ENCODE measurements at regions not wholly inside any gene's neighbourhood (a gene's known extent, or its start where the extent isn't known, plus 50 kb on each side); places are given as distances from the start of the nearest gene placed in this dataset.
"Not testable (repeated sequence)": the region's sequence is repeated elsewhere in the genome, so short reads cannot be mapped to it uniquely, and the experiment has no call there.

DNA sequence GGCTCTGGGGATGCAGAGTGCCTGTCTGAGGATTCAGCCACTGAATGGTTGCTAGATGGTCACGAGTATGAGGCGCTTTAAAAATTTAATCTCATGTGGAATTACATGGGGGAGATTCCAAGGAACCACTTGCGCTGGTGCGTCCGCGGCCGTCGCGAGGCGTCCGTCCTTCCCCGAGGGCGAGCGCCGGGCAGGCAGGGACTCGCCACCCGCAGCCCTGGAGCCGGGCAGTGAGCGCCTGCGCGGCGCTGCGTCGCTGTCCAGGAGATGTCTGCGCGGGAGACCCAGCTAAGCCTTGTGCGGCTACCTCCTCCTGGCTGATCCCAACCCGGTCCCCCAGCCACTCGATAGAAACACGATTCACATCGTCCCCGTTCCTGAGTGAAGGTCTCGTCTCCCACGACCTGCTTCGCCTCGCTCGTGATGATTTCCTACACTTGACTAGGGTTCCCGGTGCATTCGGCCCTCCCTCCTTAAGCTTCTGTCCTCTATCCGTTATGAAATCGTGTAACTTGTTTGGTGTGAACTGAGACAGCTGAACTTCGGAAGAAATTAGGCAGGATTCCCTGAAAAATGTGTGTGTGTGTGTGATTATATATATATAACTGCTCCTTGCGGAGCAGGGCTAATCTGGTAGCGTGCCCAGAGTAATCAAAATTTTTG is 536.4 kb downstream of the PRIM2 start:
- FAIRE-seq, result peak; percentile 87
- DNase-seq (ENCODE audit: insufficient read length, low spot score), result not testable (repeated sequence)

- DNase-seq (ENCODE audit: insufficient read length, low spot score); FAIRE-seq: not testable (repeated sequence)
These were observed 543.3 kb downstream of the PRIM2 start for GRCh38 chr6:57860481-57861315.

DNA sequence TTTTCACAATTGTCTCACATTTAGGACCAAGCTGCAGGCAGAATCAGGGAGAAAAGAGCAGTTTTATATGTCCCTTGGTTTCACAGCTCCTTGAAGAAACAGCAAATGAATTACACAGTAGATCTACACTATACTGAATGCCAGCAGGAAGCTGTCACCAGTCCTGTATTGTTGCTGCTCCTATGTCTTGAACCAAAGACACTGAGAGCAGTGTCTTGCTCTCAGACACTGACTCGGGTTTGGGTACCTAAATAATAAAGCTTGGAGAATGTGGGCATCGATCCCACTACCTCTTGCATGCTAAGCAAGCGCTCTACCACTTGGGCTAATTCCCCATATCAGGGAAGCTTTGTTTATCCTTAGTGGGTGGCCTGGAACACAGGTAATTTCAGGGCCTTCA is 552.7 kb downstream of the PRIM2 start:
- DNase-seq (ENCODE audit: insufficient read length, low spot score); FAIRE-seq: not testable (repeated sequence)

DNA sequence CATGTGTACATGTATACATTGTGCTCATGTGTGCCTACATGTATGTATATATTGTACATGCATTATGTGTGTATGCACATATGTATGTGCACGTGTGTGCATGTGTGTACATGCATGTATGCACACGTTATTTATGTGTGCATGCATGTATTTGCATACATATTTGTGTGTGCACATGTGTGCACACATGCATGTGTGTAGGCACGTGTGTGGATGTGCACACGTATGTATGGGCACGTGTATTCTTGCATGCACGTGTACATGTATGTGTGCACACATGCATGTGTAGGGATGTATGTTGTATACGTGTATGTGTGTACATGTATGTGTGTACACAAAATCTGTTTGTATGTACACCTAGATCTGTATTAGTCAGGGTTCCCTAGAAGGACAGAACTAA is 556.0 kb downstream of the PRIM2 start:
- DNase-seq (ENCODE audit: insufficient read length, low spot score); FAIRE-seq: not testable (repeated sequence)

DNA sequence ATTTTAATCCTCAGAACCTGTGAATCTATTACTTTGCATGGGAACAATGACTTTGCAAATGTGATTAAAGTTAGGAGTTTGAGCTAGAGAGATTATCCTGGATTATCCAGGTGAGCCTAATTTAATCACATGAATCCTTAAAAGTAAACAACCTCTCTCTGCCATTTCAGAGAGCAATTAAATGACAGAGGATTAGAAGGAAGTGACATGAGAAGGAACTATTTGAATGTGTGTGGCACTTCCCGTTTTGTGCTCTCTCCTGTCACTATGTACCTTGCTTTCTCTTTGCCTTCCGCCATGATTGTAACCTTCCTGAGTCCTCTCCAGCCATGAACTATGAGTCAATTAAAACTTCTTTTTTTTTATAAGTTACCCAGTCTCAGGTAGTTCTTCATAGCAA is 559.2 kb downstream of the PRIM2 start:
- not testable (repeated sequence) for FAIRE-seq; DNase-seq (ENCODE audit: insufficient read length, low spot score)

DNA sequence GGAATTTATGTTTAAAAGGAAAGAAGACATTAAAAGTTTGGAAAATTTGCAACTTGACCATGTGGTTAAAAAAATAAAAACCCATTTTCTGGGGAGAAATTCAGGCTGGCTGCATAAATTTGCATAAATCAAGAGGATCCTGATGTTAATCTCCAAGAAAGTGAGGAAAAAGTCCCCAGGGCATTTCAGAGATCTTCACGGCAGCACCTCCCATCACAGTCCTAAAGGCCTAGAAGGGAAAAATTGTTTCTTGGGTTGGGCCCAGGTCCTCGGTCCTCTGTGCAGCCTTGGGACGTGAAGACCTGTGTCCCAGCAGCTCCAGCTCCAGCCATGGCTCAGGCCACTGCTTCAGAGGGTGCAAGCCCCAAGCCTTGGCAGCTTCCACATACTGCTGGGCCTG is 560.3 kb downstream of the PRIM2 start:
- DNase-seq (ENCODE audit: insufficient read length, low spot score); FAIRE-seq: not testable (repeated sequence)

GRCh38 chr6:57878792-57879191 is 561.4 kb downstream of the PRIM2 start:
- DNase-seq (ENCODE audit: insufficient read length, low spot score); FAIRE-seq: not testable (repeated sequence)

- DNase-seq (ENCODE audit: insufficient read length, low spot score); FAIRE-seq: not testable (repeated sequence)
These were observed 581.4 kb downstream of the PRIM2 start for GRCh38 chr6:57898850-57899249.

- DNase-seq (ENCODE audit: insufficient read length, low spot score); FAIRE-seq: not testable (repeated sequence)
These were observed 583.4 kb downstream of the PRIM2 start for GRCh38 chr6:57900687-57901399.

GRCh38 chr6:57901445-57901844 is 584.0 kb downstream of the PRIM2 start:
- DNase-seq (ENCODE audit: insufficient read length, low spot score); FAIRE-seq: not testable (repeated sequence)

DNA sequence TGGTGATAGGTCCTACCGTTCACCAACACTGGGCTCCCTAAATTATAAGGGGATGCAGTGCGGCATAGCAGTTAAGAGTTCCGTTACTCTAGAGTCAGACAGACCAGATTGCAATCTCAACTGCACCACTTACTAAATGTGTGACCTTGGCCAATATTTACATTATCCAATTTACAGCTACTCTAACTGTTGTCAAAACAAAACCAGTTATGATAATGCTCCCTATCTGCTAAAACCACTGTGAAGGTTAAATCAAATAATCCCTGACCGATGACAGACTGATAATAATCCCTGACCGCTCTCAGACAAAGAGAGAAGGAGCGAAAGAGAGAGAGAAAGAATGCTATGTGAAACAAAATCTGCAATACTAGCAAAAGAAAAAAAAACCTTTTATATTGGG is 586.9 kb downstream of the PRIM2 start:
- not testable (repeated sequence) for FAIRE-seq; DNase-seq (ENCODE audit: insufficient read length, low spot score)

- FAIRE-seq; DNase-seq (ENCODE audit: insufficient read length, low spot score): not testable (repeated sequence)
These were observed 597.9 kb downstream of the PRIM2 start for GRCh38 chr6:57915300-57915699.

GRCh38 chr6:57942966-57943365 is 625.5 kb downstream of the PRIM2 start:
- not testable (repeated sequence) for FAIRE-seq; DNase-seq (ENCODE audit: insufficient read length, low spot score)

GRCh38 chr6:57946084-57946768 is 628.8 kb downstream of the PRIM2 start:
- not testable (repeated sequence) for FAIRE-seq

GRCh38 chr6:57946769-57947091 is 629.3 kb downstream of the PRIM2 start:
- DNase-seq (ENCODE audit: insufficient read length, low spot score); FAIRE-seq: not testable (repeated sequence)

More at GRCh38 chr6:57946084-57946768, 628.8 kb downstream of the PRIM2 start:
- not testable (repeated sequence) for DNase-seq (ENCODE audit: insufficient read length, low spot score)

DNA sequence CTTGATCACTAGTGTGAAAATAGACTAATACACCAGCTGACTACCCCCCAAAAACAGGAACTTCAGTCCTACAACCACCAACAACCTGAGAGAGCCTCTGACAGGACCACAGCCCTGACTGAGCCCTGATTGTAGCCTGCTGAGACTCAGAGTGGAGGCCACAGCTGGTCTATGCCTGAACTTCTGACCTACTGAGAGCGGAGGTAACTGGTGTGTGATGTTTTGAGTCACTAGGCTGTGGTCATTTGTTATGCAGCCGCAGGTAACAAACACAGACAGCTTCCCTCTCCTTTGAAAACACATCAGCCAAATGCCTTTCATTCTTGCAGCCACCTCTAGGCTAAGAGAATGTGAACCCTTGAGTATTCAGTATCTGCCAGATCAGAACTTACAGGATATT is 631.1 kb downstream of the PRIM2 start:
- not testable (repeated sequence) for DNase-seq (ENCODE audit: insufficient read length, low spot score); FAIRE-seq

GRCh38 chr6:57950430-57950829 is 633.0 kb downstream of the PRIM2 start:
- not testable (repeated sequence) for DNase-seq (ENCODE audit: insufficient read length, low spot score)
- FAIRE-seq, result peak; percentile 40

- not testable (repeated sequence) for FAIRE-seq; DNase-seq (ENCODE audit: insufficient read length, low spot score)
These were observed 649.3 kb downstream of the PRIM2 start for GRCh38 chr6:57966757-57967156.

DNA sequence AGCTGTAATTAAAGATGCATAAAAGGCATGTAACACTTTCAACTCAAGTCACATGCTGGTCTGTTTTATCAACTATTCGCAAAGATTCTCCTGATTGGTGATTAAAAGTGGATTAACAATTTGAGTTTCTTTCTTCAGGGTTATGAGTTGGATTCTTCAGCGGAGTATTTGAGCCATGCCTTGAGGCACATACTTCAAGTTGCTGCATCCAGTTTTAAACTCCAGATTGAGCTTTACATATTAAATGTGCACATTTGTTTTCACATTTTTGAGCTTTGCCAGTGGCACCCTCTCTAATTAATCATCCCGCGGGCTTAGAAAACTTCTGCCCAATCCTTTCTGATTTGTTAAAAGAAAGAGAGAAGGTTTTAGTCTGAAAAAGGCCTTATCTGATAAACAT is 654.5 kb downstream of the PRIM2 start:
- DNase-seq (ENCODE audit: insufficient read length, low spot score); FAIRE-seq: not testable (repeated sequence)

DNA sequence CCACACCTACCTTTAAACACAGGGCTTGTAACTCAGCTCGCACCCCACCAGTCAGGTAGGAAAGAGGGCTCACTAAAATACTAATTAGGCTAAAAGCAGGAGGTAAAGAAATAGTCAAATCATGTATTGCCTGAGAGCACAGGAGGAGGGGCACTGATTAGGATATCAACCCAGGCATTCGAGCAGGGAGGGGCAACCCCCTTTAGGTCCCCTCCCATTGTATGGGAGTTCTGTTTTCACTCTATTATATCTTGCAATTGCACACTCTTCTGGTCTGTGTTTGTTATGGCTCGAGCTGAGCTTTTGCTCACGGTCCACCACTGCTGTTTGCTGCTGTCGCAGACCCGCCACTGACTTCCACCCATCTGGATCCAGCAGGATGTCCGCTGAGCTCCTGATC is 657.2 kb downstream of the PRIM2 start:
- FAIRE-seq (no peak), DNase-seq (ENCODE audit: insufficient read length, low spot score) (no peak)

Measured in HTR-8/SVneo (cell line).